HG02884 (cell line): ENCODE measurements at regions not wholly inside any gene's neighbourhood (a gene's known extent, or its start where the extent isn't known, plus 50 kb on each side); places are given as distances from the start of the nearest gene placed in this dataset.
"Not testable (repeated sequence)": the region's sequence is repeated elsewhere in the genome, so short reads cannot be mapped to it uniquely, and the experiment has no call there.

Experiments used
- ATAC-seq: cut with Tn5 transposase; IDR thresholded peaks from one replicate; pipeline ENCODE4 v1.9.1; 2021; ENCODE audit warnings: mild to moderate bottlenecking, moderate library complexity; ENCODE audit not compliant: unreplicated experiment

- ATAC-seq: no peak
Measured at GRCh38 chr12:124126950-124127655, 154.1 kb downstream of the ZNF664 start.

DNA sequence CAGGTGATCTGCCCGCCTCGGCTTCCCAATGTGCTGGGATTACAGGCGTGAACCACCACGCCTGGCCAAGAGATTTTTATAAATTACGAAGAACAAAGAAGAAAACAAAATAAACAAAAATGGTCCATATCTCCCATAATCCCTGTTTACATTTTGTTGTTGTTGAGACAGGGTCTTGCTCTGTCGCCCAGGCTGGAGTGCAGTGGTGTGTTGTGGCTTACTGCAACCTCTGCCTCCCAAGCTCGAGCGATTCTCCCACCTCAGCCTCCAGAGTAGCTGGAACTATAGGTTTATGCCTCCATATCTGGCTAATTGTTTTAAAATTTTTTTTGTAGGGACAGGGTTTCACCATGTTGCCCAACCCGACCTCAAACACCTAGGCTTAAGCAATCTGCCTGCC is 156.1 kb downstream of the ZNF664 start:
- ATAC-seq: no peak

DNA sequence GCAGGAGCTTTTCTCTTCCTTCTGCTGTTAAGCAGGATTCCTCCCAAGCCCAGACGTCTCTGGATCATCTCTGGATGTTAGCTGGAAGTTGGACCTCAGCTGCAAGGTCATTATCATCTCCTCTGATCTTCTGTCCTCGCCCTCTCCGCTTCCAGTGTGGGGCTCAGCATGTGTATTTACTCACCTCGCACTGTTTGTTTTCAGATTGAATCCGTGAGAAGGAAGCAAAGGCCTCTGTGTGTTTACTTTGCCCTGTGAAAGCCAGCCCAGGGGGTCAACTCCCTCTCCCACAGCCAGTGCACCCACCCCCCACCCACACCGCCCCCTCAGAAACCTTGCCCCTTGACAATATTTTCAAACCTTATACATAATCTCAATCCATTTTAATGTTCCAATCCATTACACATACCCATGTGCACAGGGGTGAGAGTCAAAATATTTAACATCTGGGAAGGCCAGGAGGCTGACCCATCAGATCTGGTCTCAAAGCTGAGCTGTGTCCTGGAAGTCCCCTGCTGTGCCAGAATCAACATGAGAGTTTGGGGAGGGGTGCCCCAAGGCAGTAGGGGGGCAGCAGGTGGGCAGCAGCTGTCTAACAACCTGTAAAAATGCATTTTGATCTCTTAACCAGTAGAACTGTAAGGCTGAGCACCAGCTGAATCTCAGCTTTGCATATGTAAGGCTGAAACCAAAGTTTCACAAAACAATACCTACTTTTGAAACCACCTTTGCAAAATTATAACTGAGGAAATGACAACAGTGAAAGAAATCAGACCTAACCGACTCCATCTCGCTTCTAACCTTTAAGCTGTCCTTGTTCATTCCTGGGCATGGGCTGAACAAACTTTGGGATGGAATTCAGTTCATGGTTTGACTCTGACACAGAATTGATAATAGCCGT is 157.9 kb downstream of the ZNF664 start:
- ATAC-seq: peak; percentile 37

DNA sequence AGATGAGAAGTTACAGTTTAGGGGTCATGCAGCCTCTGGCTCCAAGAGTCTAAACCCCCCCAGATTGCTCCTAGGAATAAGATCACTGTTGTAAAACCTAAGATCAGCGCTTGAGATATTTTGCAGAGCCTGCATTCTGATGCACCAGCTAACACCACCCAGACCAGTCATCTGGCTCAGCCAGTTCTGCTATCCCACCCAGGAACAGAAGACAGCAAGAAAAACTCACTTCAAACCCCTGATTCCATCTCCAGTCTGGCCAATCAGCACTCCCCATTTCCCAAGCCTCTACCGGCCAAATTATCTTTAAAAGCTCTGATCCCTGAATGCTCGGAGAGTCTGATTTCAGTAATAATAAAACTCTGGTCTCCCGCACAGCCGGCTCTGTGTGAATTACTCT is 158.6 kb downstream of the ZNF664 start:
- no peak for ATAC-seq

GRCh38 chr12:124132530-124132929 is 159.5 kb downstream of the ZNF664 start:
- no peak for ATAC-seq

- no peak for ATAC-seq
Measured at GRCh38 chr12:124136796-124137195, 158.1 kb upstream of the RFLNA start.

- ATAC-seq: no peak
Measured at GRCh38 chr12:124140944-124141486, 153.9 kb upstream of the RFLNA start.

DNA sequence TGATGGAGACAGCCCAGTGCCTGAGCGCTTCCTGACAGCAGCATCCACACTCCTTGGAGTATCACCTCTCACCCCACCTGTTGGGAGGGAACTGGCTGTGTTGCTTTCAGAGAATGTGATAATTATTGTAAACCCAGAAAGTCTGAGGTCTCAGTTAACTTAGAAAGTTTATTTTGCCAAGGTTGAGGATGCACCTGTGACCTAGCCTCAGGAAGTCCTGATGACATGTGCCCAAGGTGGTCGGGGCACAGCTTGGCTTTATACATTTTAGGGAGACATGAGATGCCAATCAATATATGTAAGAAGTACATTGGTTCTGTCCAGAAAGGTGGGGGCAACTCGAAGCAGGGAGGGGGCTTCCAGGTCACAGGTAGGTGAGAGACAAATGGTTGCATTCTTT is 153.3 kb upstream of the RFLNA start:
- not testable (repeated sequence) for ATAC-seq

- ATAC-seq: no peak
Measured at GRCh38 chr12:124142395-124143035, 152.4 kb upstream of the RFLNA start.

DNA sequence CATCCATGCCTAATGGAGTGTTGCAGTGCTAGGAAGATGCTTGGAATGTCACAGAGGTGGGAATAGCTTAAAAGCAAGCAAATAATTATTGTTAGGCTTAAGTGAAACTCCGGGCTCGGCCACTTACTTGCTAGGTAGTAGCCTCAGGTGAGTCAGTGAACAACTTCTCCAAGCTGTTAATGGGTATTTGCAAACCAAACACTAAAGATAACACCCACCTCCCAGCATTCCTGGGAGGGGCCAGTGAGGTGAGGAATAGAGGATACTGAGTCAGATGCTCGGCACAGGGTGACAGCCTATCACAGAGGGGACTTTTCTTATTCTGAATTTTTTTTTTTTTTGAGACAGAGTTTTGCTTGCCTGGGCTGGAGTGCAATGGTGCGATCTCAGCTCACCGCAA is 151.2 kb upstream of the RFLNA start:
- ATAC-seq: no peak

GRCh38 chr12:124144531-124145194 is 150.2 kb upstream of the RFLNA start:
- no peak for ATAC-seq

DNA sequence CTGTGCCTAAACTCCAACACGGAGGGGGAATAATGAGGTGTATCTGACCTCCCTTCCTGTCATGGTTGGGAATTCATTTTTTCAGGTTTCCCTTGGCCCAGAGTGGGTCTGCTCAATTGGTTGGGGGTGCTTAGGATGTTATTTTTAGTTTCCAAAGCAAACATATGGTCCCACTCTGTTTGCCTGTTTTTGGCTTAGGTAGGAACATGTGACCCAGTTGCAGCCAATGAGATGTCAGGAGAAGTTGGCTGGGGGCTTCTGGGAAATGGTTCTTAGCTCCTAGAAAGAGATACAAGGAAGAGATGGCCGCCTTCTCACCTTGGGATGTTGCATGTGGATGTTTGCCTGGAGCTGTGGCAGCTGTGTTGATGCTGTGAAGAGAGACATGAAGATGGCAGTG is 147.9 kb upstream of the RFLNA start:
- no peak for ATAC-seq

DNA sequence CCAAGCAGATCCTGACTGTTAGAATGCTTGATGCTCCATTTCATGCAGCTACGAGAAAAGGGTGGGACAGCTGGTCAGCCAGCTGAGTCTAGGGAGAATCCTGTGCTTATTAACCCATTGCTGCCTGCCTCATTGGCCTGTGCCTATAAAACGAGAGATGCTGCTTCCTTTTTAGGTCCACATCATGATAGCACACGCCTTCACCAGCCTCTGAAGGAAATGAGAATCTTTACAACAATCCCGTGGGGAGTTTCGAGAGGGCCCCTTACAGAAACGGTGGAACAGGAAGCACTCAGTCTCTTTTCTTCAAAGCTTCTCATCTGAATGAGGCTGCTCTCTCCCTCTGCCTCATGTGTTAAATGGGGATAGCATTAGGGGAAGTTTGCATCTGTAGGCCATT is 147.3 kb upstream of the RFLNA start:
- ATAC-seq: no peak

- no peak for ATAC-seq
Measured at GRCh38 chr12:124148481-124149273, 146.2 kb upstream of the RFLNA start.

GRCh38 chr12:124149287-124149686 is 145.6 kb upstream of the RFLNA start:
- ATAC-seq: no peak

- ATAC-seq: no peak
Measured at GRCh38 chr12:124150168-124150567, 144.7 kb upstream of the RFLNA start.

DNA sequence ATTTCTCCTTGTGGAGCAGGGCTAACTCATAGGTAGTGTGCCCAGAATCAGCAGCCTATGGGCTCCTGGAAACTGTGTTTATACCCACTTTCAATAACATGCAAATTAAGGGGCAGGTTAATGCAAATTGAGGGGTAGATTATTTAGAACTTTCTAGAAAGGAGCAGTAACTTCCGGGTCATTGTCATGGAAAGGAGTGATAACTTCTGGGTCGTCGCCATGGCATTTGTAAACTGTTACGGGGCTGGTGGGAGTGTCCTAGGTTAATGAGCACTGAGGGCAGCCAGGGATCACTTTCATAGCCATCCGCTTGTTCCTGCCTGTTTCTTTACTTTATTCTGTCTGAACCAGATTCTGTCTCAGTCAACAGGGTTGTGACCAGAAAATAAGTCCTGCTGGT is 143.3 kb upstream of the RFLNA start:
- ATAC-seq: no peak

- no peak for ATAC-seq
Measured at GRCh38 chr12:124152731-124153130, 142.2 kb upstream of the RFLNA start.

DNA sequence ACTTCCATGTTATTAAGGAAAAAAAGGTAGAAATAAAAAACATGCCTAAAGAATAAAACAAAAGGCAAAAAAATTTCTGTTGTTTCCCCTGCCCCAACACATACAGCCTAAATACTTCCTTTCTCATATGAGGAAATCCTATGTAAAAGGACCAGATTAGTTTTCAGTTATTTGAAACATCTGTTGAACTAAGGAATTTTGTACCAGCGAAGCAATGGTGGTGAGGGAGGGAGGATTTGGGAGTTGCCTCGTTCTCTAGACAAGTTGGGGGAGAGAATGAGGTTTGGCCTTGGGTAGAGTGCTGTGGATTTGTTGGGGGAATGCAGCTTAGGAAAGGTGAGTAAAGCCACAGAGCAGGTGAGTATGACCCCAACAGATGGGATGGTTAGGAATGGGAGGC is 141.5 kb upstream of the RFLNA start:
- no peak for ATAC-seq

DNA sequence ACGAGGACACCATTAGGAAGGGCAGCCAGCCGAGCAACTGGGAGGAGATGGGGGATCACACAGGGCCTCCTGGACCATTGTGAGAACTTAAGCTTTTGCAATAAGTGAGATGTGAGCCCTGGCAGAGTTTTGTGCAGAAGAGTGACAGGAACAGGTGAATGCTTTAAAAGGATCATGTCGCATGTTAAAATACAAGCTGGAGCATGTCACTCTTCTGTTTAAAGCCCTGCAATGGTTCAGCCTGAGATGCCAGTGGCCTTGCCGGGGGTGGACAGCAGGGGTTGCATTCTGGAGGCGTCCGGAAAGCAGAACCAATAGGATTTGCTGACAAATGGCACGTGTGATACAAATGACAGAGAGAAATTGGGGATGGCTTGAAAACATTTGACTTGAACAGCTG is 137.5 kb upstream of the RFLNA start:
- no peak for ATAC-seq
